H1 (cell line): ENCODE measurements at regions not wholly inside any gene's neighbourhood (a gene's known extent, or its start where the extent isn't known, plus 50 kb on each side); places are given as distances from the start of the nearest gene placed in this dataset.
"Not testable (repeated sequence)": the region's sequence is repeated elsewhere in the genome, so short reads cannot be mapped to it uniquely, and the experiment has no call there.

Source experiments
- CTCF ChIA-PET: fragments of 300-600 bp; sonication (Branson Sonifier 250); formaldehyde crosslinking; loops from one replicate; lab custom pipeline; 2021; ENCODE audit not compliant: partially characterized antibody; lab: Charles Lee
- POLR2A ChIA-PET: fragments of 300-600 bp; sonication (Branson Sonifier 250); formaldehyde crosslinking; loops from one replicate; lab custom pipeline; 2021; ENCODE audit warnings: inconsistent platforms; ENCODE audit not compliant: partially characterized antibody; lab: Charles Lee
- DNase-seq, 2 experiments: peaks; one replicate each; pipeline versions ENCODE4 v3.0.0 to v3.0.0-alpha.2; 2010 to 2022; ENCODE audit warnings: low spot score in 2 of 2, low read depth in 1 of 2, mixed read lengths in 1 of 2
- FAIRE-seq: peaks from 2 replicates; lab custom pipeline; 2011; peaks lifted over from hg19 to GRCh38; lab: Jason Lieb, UNC
- H2AFZ ChIP-seq: 2 replicates; pipeline ENCODE4 v1.8.1; 2012; ENCODE audit warnings: low read length, inconsistent platforms
- H2AK5ac ChIP-seq: 2 replicates; pipeline ENCODE4 v1.6.1; 2013; ENCODE audit warnings: low read depth, low read length
- H2BK120ac ChIP-seq: replicated peaks from 2 replicates; pipeline ENCODE3; 2013; ENCODE audit warnings: low read depth, low read length, inconsistent platforms
- H2BK12ac ChIP-seq: 2 replicates; pipeline ENCODE4 v1.6.1; 2013; ENCODE audit warnings: low read depth, low read length
- H2BK15ac ChIP-seq: 2 replicates; pipeline ENCODE4 v1.6.1; 2013; ENCODE audit warnings: low read length
- H2BK20ac ChIP-seq: 2 replicates; pipeline ENCODE4 v1.6.1; 2013; ENCODE audit warnings: low read length
- H2BK5ac ChIP-seq: 2 replicates; pipeline ENCODE4 v1.6.1; 2013; ENCODE audit warnings: low read depth, low read length
- H3K14ac ChIP-seq: 2 replicates; pipeline ENCODE4 v1.6.1; 2013; ENCODE audit warnings: inconsistent platforms; ENCODE audit not compliant: insufficient read length
- H3K18ac ChIP-seq: 2 replicates; pipeline ENCODE4 v1.6.1; 2013; ENCODE audit warnings: low read length; ENCODE audit errors: extremely low read depth
- H3K23ac ChIP-seq: 2 replicates; pipeline ENCODE4 v1.6.1; 2013; ENCODE audit warnings: inconsistent platforms; ENCODE audit not compliant: insufficient read length
- H3K23me2 ChIP-seq: 2 replicates; pipeline ENCODE4 v1.6.1; 2013; ENCODE audit warnings: low read depth, low read length
- H3K27ac ChIP-seq: 2 replicates; pipeline ENCODE4 v1.6.1; 2011; ENCODE audit warnings: low read depth, low read length, inconsistent platforms
- H3K27me3 ChIP-seq, 4 experiments: replicated peaks in 1 of 4; 1 replicate in 1 of 4; 2 replicates in 3 of 4; pipeline versions ENCODE4 v1.6.1 to v1.8.1; 2011 to 2013; ENCODE audit warnings: low read length in 3 of 4, mild to moderate bottlenecking in 3 of 4, inconsistent platforms in 2 of 4, mixed read lengths in 2 of 4, moderate library complexity in 1 of 4; ENCODE audit not compliant: control insufficient read depth in 3 of 4, insufficient read depth in 3 of 4; ENCODE audit errors: extremely low read depth in 1 of 4
- H3K36me3 ChIP-seq, 4 experiments: 2 replicates each; pipeline versions ENCODE4 v1.6.1 to v1.8.1; 2011 to 2013; ENCODE audit warnings: mild to moderate bottlenecking in 4 of 4, low read length in 3 of 4, moderate library complexity in 2 of 4, control low read depth in 1 of 4, inconsistent platforms in 1 of 4; ENCODE audit not compliant: insufficient read depth in 4 of 4, control insufficient read depth in 2 of 4
- H3K4ac ChIP-seq: replicated peaks from 2 replicates; pipeline ENCODE3; 2013; ENCODE audit warnings: low read length, low read depth, mixed read lengths, inconsistent platforms; ENCODE audit not compliant: insufficient read length
- H3K4me1 ChIP-seq, 4 experiments: replicated peaks in 1 of 4; 1 replicate in 1 of 4; 2 replicates in 3 of 4; pipeline versions ENCODE4 v1.6.1 to v1.8.1; 2011 to 2013; ENCODE audit warnings: low read length in 3 of 4, inconsistent platforms in 2 of 4, mixed read lengths in 1 of 4; ENCODE audit not compliant: insufficient read depth in 4 of 4, control insufficient read depth in 3 of 4
- H3K4me2 ChIP-seq, 2 experiments: 2 replicates each; pipeline versions ENCODE4 v1.6.1 to v1.8.1; 2011 to 2013; ENCODE audit warnings: low read depth in 2 of 2, low read length in 2 of 2, control low read depth in 1 of 2, inconsistent platforms in 1 of 2, mild to moderate bottlenecking in 1 of 2; ENCODE audit not compliant: insufficient read depth in 1 of 2
- H3K4me3 ChIP-seq, 4 experiments: fragments of 200-600, 300-600 bp in 1 of 4; sonication (generic), shearing (Covaris generic), sonication (Bioruptor Twin) in 1 of 4; 2 replicates each; pipeline versions ENCODE4 v1.5.1 to v1.8.1; 2011 to 2016; ENCODE audit warnings: low read length in 4 of 4, low read depth in 3 of 4, control low read depth in 2 of 4, inconsistent platforms in 2 of 4, mild to moderate bottlenecking in 2 of 4, mixed read lengths in 1 of 4, moderate library complexity in 1 of 4; ENCODE audit not compliant: insufficient read depth in 2 of 4; ENCODE audit errors: extremely low read depth in 1 of 4
- H3K56ac ChIP-seq: replicated peaks from 2 replicates; pipeline ENCODE3; 2013; ENCODE audit warnings: low read depth, mild to moderate bottlenecking, mixed read lengths, low read length, inconsistent platforms; ENCODE audit not compliant: insufficient read length
- H3K79me1 ChIP-seq: 2 replicates; pipeline ENCODE4 v1.6.1; 2013; ENCODE audit warnings: low read depth, low read length, control low read depth
- H3K79me2 ChIP-seq, 2 experiments: 2 replicates each; pipeline versions ENCODE4 v1.6.1 to v1.8.1; 2012 to 2013; ENCODE audit warnings: low read length in 2 of 2, mild to moderate bottlenecking in 2 of 2, inconsistent platforms in 1 of 2; ENCODE audit not compliant: insufficient read depth in 2 of 2, control insufficient read depth in 1 of 2
- H3K9ac ChIP-seq, 4 experiments: replicated peaks in 1 of 4; 1 replicate in 1 of 4; 2 replicates in 3 of 4; pipeline versions ENCODE4 v1.6.1 to v1.8.1; 2011 to 2013; ENCODE audit warnings: low read depth in 3 of 4, low read length in 3 of 4, control low read depth in 2 of 4, mild to moderate bottlenecking in 2 of 4, moderate library complexity in 2 of 4, inconsistent platforms in 1 of 4; ENCODE audit errors: extremely low read depth in 1 of 4
- H3K9me3 ChIP-seq, 2 experiments: 2 replicates each; pipeline versions ENCODE4 v1.6.1 to v1.8.1; 2012 to 2013; ENCODE audit warnings: mild to moderate bottlenecking in 2 of 2, moderate library complexity in 2 of 2, control low read depth in 1 of 2, inconsistent platforms in 1 of 2, low read depth in 1 of 2, low read length in 1 of 2, mixed read lengths in 1 of 2; ENCODE audit not compliant: insufficient read depth in 2 of 2
- H4K20me1 ChIP-seq, 2 experiments: replicated peaks in 1 of 2; 2 replicates each; pipeline versions ENCODE3 to v1.8.1; 2011 to 2013; ENCODE audit warnings: inconsistent platforms in 2 of 2, low read length in 2 of 2, mild to moderate bottlenecking in 1 of 2; ENCODE audit not compliant: insufficient read depth in 2 of 2, control insufficient read depth in 1 of 2
- H4K5ac ChIP-seq: 2 replicates; pipeline ENCODE4 v1.6.1; 2013; ENCODE audit warnings: low read length, low read depth, mixed read lengths, inconsistent platforms; ENCODE audit not compliant: insufficient read length
- H4K8ac ChIP-seq: 2 replicates; pipeline ENCODE4 v1.8.0; 2013; ENCODE audit warnings: mild to moderate bottlenecking, moderate library complexity, low read length, inconsistent platforms; ENCODE audit not compliant: insufficient read depth; ENCODE audit errors: extremely low read depth
- H4K91ac ChIP-seq: replicated peaks from 2 replicates; pipeline ENCODE3; 2013; ENCODE audit warnings: low read length, mixed read lengths, inconsistent platforms; ENCODE audit not compliant: insufficient read length
- WGBS, 2 experiments: shearing (Covaris generic) in 1 of 2; methylation state at CpG; one replicate each; pipeline versions ENCODE4 v1.1.6 to v1.1.7; 2013 to 2015; ENCODE audit warnings: low lambda C conversion rate in 2 of 2, mixed read lengths in 2 of 2, inconsistent platforms in 1 of 2, low coverage in 1 of 2, missing lambda C conversion rate in 1 of 2; ENCODE audit not compliant: insufficient replicate concordance in 2 of 2, insufficient coverage in 1 of 2, insufficient read length in 1 of 2; ENCODE audit errors: extremely low coverage in 1 of 2, missing lambda C conversion rate in 1 of 2; 5-methylcytosine and 5-hydroxymethylcytosine counted together

GRCh38 chr7:8368007-8368406 is 65.4 kb upstream of the NXPH1 start:
- H2AFZ ChIP-seq, H3K4me1 ChIP-seq, H3K27me3 ChIP-seq, H3K14ac ChIP-seq, H3K79me1 ChIP-seq, H2BK15ac ChIP-seq, H4K91ac ChIP-seq, FAIRE-seq, POLR2A ChIA-PET, H3K4me2 ChIP-seq, H2BK5ac ChIP-seq, DNase-seq, H3K4me3 ChIP-seq, H4K5ac ChIP-seq, H2BK20ac ChIP-seq, H4K8ac ChIP-seq, H2AK5ac ChIP-seq, H2BK12ac ChIP-seq, H3K27ac ChIP-seq, H2BK120ac ChIP-seq, H3K9ac ChIP-seq, H3K18ac ChIP-seq, H3K4ac ChIP-seq, H3K79me2 ChIP-seq, H3K9me3 ChIP-seq, H3K23ac ChIP-seq, H3K23me2 ChIP-seq, H3K56ac ChIP-seq, H4K20me1 ChIP-seq, H3K36me3 ChIP-seq: not testable (repeated sequence)
- WGBS, 2 experiments = 64% methylated on average over 3 of the region's 3 CpGs; no CpG with 5 or more reads in 1 of the 2 experiments
- CTCF ChIA-PET = interaction anchor here (0.6 to 1.0 kb wide), 2 partner anchors 71 to 72 kb away, joined by 3 read pairs; no protein-coding TSS in a partner anchor
